Cardiac muscle cell (in vitro differentiated cells and primary cell): ENCODE measurements at regions not wholly inside any gene's neighbourhood (a gene's known extent, or its start where the extent isn't known, plus 50 kb on each side); places are given as distances from the start of the nearest gene placed in this dataset.

Experiments
- DNase-seq, 2 donors: peaks; one replicate each; pipeline versions ENCODE4 v3.0.0 to v3.0.0-alpha.2; 2010 to 2017; ENCODE audit warnings: low read depth in 1 of 2, low spot score in 1 of 2
- H3K27ac ChIP-seq: fragments of 200-600 bp; sonication (generic); 2 replicates; pipeline ENCODE4 v1.5.1; 2016
- H3K27me3 ChIP-seq: fragments of 200-600 bp; sonication (generic); 2 replicates; pipeline ENCODE4 v1.6.0; 2016; ENCODE audit warnings: control low read depth
- H3K36me3 ChIP-seq: fragments of 200-600 bp; sonication (generic); 2 replicates; pipeline ENCODE4 v1.5.1; 2016; ENCODE audit warnings: control low read depth
- H3K4me1 ChIP-seq: fragments of 200-600 bp; sonication (generic); 2 replicates; pipeline ENCODE4 v1.8.1; 2017; ENCODE audit warnings: low read depth, mild to moderate bottlenecking, mixed run types
- H3K4me3 ChIP-seq: fragments of 200-600 bp; sonication (generic); 2 replicates; pipeline ENCODE4 v1.5.1; 2016; ENCODE audit warnings: mild to moderate bottlenecking
- H3K9me3 ChIP-seq: fragments of 200-600 bp; sonication (generic); 2 replicates; pipeline ENCODE4 v1.5.1; 2017; ENCODE audit warnings: low read depth, mild to moderate bottlenecking, control low read depth
- TF ChIP-seq, protein P1 (sequence below): IDR thresholded peaks from 2 replicates; pipeline ENCODE4 v1.5.1; 2012; ENCODE audit warnings: low read depth, mild to moderate bottlenecking, low read length

DNA sequence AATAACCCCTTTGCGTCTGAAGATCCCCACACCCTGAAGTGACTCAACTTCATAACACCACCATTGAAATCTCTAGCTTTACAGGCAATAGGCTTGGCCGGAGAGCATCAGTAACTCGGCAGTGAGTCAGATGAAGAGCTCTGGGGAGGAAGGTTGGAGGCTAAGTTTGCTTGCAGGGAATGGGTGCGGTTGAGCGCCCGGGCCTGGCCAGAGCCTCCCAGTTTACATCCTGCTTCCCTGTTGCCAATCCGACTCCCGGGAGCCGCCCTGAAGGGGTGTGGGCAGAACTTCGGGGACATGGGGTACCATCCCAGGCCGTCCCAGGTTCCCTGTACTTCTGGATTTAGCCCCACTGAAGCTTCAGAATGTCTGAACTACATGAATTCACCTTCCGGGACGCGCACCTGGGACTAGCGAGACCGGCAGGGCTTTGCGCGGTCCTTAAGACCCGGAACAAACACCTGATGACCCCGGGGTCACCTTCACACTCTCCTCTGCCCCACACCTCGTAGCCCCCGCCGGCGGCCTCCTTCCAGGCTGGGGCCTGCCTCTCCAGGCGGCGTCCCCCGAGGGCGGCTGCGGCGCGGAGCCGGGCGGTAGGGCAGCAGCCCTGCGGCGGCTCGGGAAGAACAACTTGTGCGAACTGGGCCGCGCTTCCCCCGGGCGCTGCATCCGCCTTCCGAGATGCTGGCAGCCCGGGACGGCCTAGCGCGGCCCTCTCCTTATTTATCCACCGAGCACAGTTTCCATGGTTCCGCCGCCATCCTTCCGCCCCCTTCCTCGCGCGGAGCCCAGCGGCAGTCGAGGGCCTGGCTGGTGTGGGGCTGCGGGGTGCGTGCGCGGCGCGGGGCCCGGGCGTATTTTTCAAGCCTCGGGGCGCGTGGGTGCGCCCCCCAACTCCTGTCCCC is 56.6 kb upstream of the RREB1 start:
- peak; percentile 52 to 75 for DNase-seq
- Histone ChIP-seq H3K4me1 (peaks cover 17% of the 10 kb centered on the region), H3K9me3 (no peaks in the 10 kb centered on the region), H3K36me3 (no peaks in the 10 kb centered on the region), H3K4me3 (peak overlapping the region; percentile 40), H3K27me3 (no peaks in the 10 kb centered on the region), H3K27ac (peak overlapping the region; percentile 44)
- TF ChIP-seq, protein P1, sequence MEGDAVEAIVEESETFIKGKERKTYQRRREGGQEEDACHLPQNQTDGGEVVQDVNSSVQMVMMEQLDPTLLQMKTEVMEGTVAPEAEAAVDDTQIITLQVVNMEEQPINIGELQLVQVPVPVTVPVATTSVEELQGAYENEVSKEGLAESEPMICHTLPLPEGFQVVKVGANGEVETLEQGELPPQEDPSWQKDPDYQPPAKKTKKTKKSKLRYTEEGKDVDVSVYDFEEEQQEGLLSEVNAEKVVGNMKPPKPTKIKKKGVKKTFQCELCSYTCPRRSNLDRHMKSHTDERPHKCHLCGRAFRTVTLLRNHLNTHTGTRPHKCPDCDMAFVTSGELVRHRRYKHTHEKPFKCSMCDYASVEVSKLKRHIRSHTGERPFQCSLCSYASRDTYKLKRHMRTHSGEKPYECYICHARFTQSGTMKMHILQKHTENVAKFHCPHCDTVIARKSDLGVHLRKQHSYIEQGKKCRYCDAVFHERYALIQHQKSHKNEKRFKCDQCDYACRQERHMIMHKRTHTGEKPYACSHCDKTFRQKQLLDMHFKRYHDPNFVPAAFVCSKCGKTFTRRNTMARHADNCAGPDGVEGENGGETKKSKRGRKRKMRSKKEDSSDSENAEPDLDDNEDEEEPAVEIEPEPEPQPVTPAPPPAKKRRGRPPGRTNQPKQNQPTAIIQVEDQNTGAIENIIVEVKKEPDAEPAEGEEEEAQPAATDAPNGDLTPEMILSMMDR: no peak

DNA sequence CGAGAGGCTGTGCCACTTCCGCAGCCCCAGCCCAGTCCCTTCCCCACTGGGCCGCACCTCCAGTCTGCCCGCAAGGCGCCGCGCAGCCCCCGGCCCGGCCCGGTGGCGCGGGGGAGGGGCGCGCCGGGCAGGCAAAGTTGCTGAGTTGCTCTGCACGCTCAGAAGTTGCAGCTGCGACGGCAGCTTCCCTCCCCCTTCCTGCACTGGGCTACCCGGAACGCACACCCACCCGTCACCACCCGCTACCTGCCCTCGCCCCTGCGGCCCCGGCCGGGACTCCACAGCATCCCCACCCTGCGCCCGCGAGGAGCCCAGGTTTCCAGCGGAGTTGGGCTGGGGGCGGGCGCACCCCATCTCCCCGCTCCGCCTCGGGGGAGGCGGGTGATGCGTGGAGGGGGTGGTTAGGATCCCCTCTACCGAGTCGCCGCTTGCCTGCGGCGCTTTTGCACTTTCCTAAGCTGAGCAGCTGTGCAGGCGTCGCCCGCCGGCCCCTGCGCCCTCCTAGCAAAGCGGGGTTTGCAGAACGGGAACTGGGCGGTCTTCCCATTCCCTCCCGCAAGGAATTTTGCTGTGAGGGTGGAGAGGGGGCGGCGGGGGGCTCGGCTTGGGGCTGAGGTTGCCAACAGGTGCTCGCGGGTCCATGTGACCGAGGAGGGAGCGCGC is 55.9 kb upstream of the RREB1 start:
- Histone ChIP-seq H3K27ac (peak overlapping the region; percentile 44), H3K27me3 (no peaks in the 10 kb centered on the region)

DNA sequence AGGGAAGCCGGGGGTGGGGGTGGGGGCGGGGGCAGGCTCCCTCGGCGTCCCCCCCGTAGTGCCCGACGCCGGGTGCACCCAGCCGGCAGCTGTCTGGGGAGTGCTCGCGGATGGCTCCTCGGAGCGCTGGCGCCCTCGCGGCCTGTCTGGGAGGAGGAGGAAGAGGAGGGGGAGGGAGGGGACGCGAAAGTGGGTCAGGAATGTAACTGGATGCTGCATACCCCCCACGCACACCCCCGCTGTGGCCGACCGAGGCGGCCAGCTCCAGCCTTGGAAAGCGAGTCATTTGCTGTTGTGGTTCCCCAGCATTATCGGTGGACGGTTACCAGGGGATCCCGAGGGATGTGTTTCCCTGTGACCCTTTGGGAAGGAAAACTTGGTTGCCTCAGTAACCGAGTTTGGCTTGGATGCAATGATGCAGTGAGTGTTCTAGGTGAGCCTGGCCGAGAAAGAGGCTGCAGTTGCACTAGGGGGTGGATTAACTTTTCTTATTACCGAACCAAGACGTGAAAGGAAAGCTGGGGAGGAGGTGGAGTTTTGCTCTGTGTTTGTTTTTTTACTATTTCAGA is 55.2 kb upstream of the RREB1 start:
- H3K36me3 ChIP-seq: no peaks in the 10 kb centered on the region
- no peaks in the 10 kb centered on the region for H3K27me3 ChIP-seq
- peak overlapping the region; percentile 40 for H3K4me3 ChIP-seq
- TF ChIP-seq, protein P1: no peak
- peak in 1 of 2 donors; percentile 91 for DNase-seq
- H3K27ac ChIP-seq: no peak overlapping the region
- H3K4me1 ChIP-seq: peaks cover 17% of the 10 kb centered on the region
- H3K9me3 ChIP-seq: no peaks in the 10 kb centered on the region

More for the DNA sequence above, 55.9 kb upstream of the RREB1 start:
- H3K9me3 ChIP-seq: no peaks in the 10 kb centered on the region
- TF ChIP-seq, protein P1: no peak
- H3K4me3 ChIP-seq: peak overlapping the region; percentile 40
- DNase-seq: peak; percentile 52 to 63
- peaks cover 17% of the 10 kb centered on the region for H3K4me1 ChIP-seq
- no peaks in the 10 kb centered on the region for H3K36me3 ChIP-seq

DNA sequence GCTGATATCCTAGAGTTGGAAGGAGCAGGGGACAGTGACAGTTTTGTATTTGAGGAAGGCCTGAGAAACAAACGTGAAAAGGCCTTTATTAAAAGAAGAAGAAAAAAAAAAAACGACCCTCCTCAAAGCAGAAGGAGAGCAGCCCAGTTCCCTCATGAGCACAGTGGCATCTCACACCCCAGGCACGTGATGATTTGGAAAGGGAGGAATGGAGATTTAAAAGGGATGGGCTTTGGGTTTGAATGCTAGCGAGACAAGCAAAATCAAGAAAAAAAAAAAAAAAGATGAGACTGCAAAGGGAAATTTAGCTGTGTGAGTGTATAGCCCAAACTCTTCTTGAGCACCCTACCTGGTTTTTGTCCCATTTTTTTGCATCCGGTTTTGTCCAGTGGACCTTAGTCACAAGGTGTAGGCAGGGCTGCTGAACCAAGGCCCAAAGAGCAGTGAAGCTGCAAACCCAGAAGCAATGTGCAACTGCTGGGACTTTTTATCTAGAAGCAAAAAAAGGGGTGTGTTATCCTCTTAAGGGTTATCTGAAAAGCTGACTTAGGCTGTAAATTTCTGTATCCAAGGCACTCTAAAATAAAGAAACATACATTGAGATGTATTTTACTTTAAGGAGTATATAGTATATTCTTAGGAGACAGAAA is 54.5 kb upstream of the RREB1 start:
- Histone ChIP-seq H3K27me3 (no peaks in the 10 kb centered on the region), H3K36me3 (no peaks in the 10 kb centered on the region), H3K4me1 (peaks cover 17% of the 10 kb centered on the region), H3K9me3 (no peaks in the 10 kb centered on the region), H3K4me3 (no peak overlapping the region), H3K27ac (no peak overlapping the region)
- TF ChIP-seq, protein P1: no peak
- DNase-seq: no peak
